ENCODE measurements at regions not wholly inside any gene's neighbourhood (a gene's known extent, or its start where the extent isn't known, plus 50 kb on each side); places are given as distances from the start of the nearest gene placed in this dataset.

DNA sequence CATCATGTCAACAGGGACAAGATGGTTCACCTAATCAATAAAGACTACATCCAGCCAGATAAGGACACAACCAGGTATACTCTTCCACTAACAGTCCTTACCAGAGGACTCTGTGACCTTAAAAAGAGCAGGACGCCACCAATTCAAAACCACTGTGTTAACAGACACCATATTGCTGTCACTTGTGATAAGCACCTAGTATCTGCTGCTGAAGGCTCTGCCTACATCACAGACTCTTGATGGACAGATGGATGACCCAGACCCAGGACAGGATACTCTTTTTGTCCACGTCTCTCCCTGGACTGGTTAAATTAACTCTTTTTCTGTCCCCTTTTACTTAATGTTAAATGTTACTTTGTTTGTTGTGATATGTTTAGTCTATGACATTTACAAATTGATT, 586.2 kb upstream of the AGA start:
- Histone ChIP-seq H3K36me3 (ENCODE audit: low read depth) (no peaks in the 10 kb centered on the region), H3K4me1 (ENCODE audit: insufficient read depth, poor library complexity, severe bottlenecking) (no peaks in the 10 kb centered on the region)
- ATAC-seq (ENCODE audit: low read depth) = no peak

DNA sequence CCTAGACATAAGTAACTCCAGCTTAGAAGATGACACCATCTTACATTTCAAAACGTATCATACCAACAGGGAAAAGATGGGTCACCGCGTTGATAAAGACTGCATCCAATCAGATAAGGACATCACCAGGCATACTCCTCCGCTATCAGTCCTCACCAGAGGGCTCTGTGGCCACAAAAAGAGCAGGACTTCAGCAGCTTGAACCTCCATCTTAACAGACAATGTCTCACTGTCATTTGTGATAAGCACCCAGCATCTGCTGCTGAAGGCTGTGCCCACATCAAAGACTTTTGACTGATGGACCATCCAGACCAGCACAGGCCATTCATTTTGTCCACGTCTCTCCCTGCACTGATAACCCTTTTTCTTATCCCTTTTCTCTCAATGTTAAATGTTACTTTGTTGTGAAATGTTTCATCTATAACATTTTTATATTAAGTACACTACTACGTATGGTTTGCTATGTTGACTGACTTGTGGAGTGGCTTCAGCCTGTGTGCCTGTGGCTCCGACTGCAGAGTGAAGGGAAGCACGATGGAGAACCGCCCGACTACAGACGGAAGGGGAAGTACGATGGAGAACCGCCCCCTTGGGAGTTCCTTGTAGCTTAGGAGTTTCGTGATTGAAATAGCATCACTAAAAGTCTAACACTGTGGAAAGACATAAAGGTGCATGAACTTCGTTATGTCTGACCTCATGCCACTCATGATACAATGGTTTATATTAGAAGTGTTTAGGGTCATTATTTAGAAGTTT, 595.4 kb upstream of the AGA start:
- TF ChIP-seq, protein P1, sequence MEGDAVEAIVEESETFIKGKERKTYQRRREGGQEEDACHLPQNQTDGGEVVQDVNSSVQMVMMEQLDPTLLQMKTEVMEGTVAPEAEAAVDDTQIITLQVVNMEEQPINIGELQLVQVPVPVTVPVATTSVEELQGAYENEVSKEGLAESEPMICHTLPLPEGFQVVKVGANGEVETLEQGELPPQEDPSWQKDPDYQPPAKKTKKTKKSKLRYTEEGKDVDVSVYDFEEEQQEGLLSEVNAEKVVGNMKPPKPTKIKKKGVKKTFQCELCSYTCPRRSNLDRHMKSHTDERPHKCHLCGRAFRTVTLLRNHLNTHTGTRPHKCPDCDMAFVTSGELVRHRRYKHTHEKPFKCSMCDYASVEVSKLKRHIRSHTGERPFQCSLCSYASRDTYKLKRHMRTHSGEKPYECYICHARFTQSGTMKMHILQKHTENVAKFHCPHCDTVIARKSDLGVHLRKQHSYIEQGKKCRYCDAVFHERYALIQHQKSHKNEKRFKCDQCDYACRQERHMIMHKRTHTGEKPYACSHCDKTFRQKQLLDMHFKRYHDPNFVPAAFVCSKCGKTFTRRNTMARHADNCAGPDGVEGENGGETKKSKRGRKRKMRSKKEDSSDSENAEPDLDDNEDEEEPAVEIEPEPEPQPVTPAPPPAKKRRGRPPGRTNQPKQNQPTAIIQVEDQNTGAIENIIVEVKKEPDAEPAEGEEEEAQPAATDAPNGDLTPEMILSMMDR (IDR thresholded peaks at IDR 0.05; ENCODE audit: poor library complexity, severe bottlenecking) = no peak
- Histone ChIP-seq H3K4me1 (ENCODE audit: insufficient read depth, poor library complexity, severe bottlenecking) (no peaks in the 10 kb centered on the region), H3K27me3 (ENCODE audit: insufficient read depth, poor library complexity, severe bottlenecking) (peaks cover 2% of the 10 kb centered on the region), H3K4me3 (ENCODE audit: severe bottlenecking) (no peak overlapping the region), H3K36me3 (ENCODE audit: low read depth) (no peaks in the 10 kb centered on the region), H3K9me3 (ENCODE audit: severe bottlenecking) (no peaks in the 10 kb centered on the region), H3K27ac (ENCODE audit: poor library complexity, severe bottlenecking) (no peak overlapping the region)
- DNase-seq (ENCODE audit: low spot score) = no peak
- ATAC-seq (ENCODE audit: low read depth) = no peak

More for the DNA sequence above, 586.2 kb upstream of the AGA start:
- DNase-seq (ENCODE audit: low spot score) = no peak
- Histone ChIP-seq H3K9me3 (ENCODE audit: severe bottlenecking) (no peaks in the 10 kb centered on the region), H3K27me3 (ENCODE audit: insufficient read depth, poor library complexity, severe bottlenecking) (no peaks in the 10 kb centered on the region), H3K4me3 (ENCODE audit: severe bottlenecking) (no peak overlapping the region), H3K27ac (ENCODE audit: poor library complexity, severe bottlenecking) (no peak overlapping the region)
- TF ChIP-seq, protein P1 (IDR thresholded peaks at IDR 0.05; ENCODE audit: poor library complexity, severe bottlenecking) = no peak

DNA sequence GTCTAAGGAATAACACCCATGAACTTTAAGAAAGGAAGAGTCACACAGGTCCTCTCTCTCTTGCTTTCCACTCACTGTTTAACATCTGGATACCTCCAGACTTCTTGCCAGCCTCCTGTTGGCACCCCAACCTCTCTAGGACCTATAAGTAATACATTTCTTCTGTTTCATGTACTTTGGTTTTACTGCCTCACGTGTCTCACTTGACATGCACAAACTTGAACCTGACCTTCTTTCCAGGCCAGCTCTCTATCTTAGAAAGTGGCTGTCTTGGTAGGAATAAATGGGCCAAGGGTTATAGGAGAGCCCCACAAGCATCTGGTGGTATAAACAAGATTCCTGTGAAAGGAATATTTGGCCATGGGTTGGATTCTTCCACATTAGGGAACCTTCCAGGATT, 614.8 kb upstream of the AGA start:
- TF ChIP-seq, protein P1 (IDR thresholded peaks at IDR 0.05; ENCODE audit: poor library complexity, severe bottlenecking) = no peak
- no peaks in the 10 kb centered on the region for H3K36me3 ChIP-seq (ENCODE audit: low read depth)
- H3K4me1 ChIP-seq (ENCODE audit: insufficient read depth, poor library complexity, severe bottlenecking) = no peaks in the 10 kb centered on the region
- no peak overlapping the region for H3K4me3 ChIP-seq (ENCODE audit: severe bottlenecking)
- DNase-seq (ENCODE audit: low spot score) = no peak
- H3K27me3 ChIP-seq (ENCODE audit: insufficient read depth, poor library complexity, severe bottlenecking) = no peaks in the 10 kb centered on the region
- H3K27ac ChIP-seq (ENCODE audit: poor library complexity, severe bottlenecking) = no peak overlapping the region
- no peak for ATAC-seq (ENCODE audit: low read depth)
- no peaks in the 10 kb centered on the region for H3K9me3 ChIP-seq (ENCODE audit: severe bottlenecking)

DNA sequence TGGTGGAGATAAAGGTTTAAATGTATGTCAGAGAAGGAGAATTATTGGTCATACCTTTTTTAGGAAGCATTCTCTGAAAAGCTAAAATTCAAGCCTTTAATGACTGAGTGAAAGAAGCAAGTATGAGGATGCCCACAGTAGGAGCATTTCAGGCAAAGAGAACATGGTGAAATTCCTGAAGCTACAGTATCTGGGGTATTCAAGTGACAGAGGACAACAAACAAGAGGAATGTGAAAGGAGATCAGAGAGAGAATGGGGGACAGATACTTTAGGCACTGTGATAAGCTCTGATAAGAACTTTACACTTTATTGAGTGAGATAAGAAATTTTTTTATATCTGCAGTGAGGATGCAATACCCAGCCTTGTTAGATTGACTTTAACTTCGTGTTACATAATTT, 621.3 kb upstream of the AGA start:
- Histone ChIP-seq H3K36me3 (ENCODE audit: low read depth) (no peaks in the 10 kb centered on the region), H3K27ac (ENCODE audit: poor library complexity, severe bottlenecking) (no peak overlapping the region), H3K27me3 (ENCODE audit: insufficient read depth, poor library complexity, severe bottlenecking) (no peaks in the 10 kb centered on the region), H3K4me1 (ENCODE audit: insufficient read depth, poor library complexity, severe bottlenecking) (no peaks in the 10 kb centered on the region), H3K9me3 (ENCODE audit: severe bottlenecking) (no peaks in the 10 kb centered on the region), H3K4me3 (ENCODE audit: severe bottlenecking) (no peak overlapping the region)
- ATAC-seq (ENCODE audit: low read depth) (no peak), DNase-seq (ENCODE audit: low spot score) (no peak)
- TF ChIP-seq, protein P1 (IDR thresholded peaks at IDR 0.05; ENCODE audit: poor library complexity, severe bottlenecking) = no peak

DNA sequence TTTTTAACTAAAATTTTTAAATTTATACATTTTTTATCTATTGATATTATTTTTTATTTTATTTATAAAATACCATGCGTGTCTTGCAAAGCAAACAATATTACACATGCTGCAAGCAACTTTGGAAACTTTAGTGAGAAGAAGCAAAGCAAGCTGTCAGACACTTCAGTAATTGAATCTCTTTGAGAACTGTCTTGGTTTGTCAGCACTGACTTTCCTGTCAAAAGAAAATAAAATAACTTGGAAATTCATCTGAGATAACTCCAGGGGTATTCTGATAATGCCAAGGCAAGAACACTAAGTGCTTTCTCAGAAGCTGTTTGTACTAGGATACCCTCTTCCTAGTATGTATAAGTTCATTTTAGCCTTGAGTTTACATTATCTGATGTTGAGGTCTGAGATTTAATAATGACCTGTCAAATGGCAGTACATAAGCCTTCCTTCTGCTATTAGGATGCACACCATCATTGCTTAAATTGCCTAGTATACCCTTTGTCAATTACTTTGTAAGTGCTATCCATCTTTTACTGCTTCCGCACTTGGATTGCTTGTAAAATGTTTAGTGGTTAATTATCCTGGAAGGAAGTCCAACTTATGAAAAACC, 624.2 kb upstream of the AGA start:
- no peaks in the 10 kb centered on the region for H3K36me3 ChIP-seq (ENCODE audit: low read depth)
- H3K4me3 ChIP-seq (ENCODE audit: severe bottlenecking) = no peak overlapping the region
- ATAC-seq (ENCODE audit: low read depth) (no peak), DNase-seq (ENCODE audit: low spot score) (no peak)
- no peaks in the 10 kb centered on the region for H3K9me3 ChIP-seq (ENCODE audit: severe bottlenecking)
- no peaks in the 10 kb centered on the region for H3K27me3 ChIP-seq (ENCODE audit: insufficient read depth, poor library complexity, severe bottlenecking)
- no peak overlapping the region for H3K27ac ChIP-seq (ENCODE audit: poor library complexity, severe bottlenecking)
- H3K4me1 ChIP-seq (ENCODE audit: insufficient read depth, poor library complexity, severe bottlenecking) = no peaks in the 10 kb centered on the region
- TF ChIP-seq, protein P1 (IDR thresholded peaks at IDR 0.05; ENCODE audit: poor library complexity, severe bottlenecking) = no peak

Data from RWPE2 (cell line).